Activated naive CD8-positive, alpha-beta T cell treated with anti-CD3 and anti-CD28 coated beads, Interleukin-2, amount 50 U/mL, for 24 hours (primary cell): ENCODE measurements at regions not wholly inside any gene's neighbourhood (a gene's known extent, or its start where the extent isn't known, plus 50 kb on each side); places are given as distances from the start of the nearest gene placed in this dataset.

Experiments
- ATAC-seq: fragments of 150-1000 bp; cut with Tn5 transposase; one replicate; pipeline ENCODE4 v1.10.0; 2021
- DNase-seq: peaks from one replicate; pipeline ENCODE4 v3.0.0; 2021
- H3K27ac Mint-ChIP-seq: one replicate; pipeline ENCODE4 v1.8.0; 2021; ENCODE audit warnings: mild to moderate bottlenecking, mixed read lengths
- H3K27me3 Mint-ChIP-seq: one replicate; pipeline ENCODE4 v1.8.0; 2021; ENCODE audit warnings: mixed read lengths
- H3K36me3 Mint-ChIP-seq: one replicate; pipeline ENCODE4 v1.8.0; 2021; ENCODE audit warnings: low read depth, mixed read lengths
- H3K4me1 Mint-ChIP-seq: one replicate; pipeline ENCODE4 v1.8.0; 2021; ENCODE audit warnings: mixed read lengths
- H3K4me3 Mint-ChIP-seq: one replicate; pipeline ENCODE4 v1.8.0; 2021; ENCODE audit warnings: mild to moderate bottlenecking, moderate library complexity, mixed read lengths
- H3K9me3 Mint-ChIP-seq: one replicate; pipeline ENCODE4 v1.8.0; 2021; ENCODE audit warnings: mixed read lengths

DNA sequence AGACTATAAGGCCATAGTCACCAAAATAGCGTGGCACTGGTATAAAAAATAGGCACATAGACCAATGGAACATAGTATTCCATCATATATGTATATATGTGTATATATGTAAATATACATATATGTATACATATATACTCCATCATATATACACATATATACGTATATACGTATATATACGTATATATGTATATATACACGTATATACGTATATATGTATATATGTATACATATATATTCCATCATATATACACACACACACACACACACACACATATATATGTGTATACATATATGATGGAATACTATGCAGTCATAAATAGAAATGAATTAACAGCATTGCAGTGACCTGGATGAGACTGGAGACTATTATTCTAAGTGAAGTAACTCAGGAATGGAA lies 204.6 kb downstream of the LTN1 start:
- H3K4me3 Mint-ChIP-seq: no peak overlapping the region

DNA sequence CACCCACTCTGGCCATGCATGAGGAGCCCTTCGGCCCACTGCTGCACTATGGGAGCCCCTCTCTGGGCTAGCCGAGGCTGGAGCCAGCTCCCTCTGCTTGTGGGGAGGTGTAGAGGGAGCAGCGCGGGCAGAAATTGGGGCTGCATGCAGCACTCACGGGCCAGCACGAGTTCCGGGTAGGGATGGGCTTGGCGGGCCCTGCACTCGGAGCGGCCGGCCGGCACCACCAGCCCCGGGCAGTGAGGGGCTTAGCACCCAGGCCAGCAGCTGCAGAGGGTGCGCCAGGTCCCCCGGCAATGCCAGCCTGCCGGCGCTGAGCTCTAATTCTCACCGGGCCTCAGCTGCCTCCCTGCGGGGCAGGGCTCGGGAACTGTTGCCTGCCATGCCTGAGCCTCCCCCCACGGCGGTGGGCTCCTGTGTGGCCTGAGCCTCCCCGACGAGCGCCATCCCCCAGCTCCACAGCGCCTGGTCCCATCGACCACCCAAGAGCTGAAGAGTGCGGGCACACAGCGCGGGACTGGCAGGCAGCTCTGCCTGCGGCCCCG lies 209.0 kb downstream of the LTN1 start:
- ATAC-seq (no peak), DNase-seq (no peak)
- H3K27ac Mint-ChIP-seq: no peak overlapping the region
- peaks cover 9% of the 10 kb centered on the region for H3K36me3 Mint-ChIP-seq
- H3K9me3 Mint-ChIP-seq: peaks cover 13% of the 10 kb centered on the region
- no peaks in the 10 kb centered on the region for H3K4me1 Mint-ChIP-seq
- no peak overlapping the region for H3K4me3 Mint-ChIP-seq
- no peaks in the 10 kb centered on the region for H3K27me3 Mint-ChIP-seq

More for the DNA sequence above, 204.6 kb downstream of the LTN1 start:
- peaks cover 9% of the 10 kb centered on the region for H3K36me3 Mint-ChIP-seq
- H3K9me3 Mint-ChIP-seq: peaks cover 17% of the 10 kb centered on the region
- no peaks in the 10 kb centered on the region for H3K4me1 Mint-ChIP-seq
- no peaks in the 10 kb centered on the region for H3K27me3 Mint-ChIP-seq
- no peak overlapping the region for H3K27ac Mint-ChIP-seq
- ATAC-seq: no peak
- no peak for DNase-seq

DNA sequence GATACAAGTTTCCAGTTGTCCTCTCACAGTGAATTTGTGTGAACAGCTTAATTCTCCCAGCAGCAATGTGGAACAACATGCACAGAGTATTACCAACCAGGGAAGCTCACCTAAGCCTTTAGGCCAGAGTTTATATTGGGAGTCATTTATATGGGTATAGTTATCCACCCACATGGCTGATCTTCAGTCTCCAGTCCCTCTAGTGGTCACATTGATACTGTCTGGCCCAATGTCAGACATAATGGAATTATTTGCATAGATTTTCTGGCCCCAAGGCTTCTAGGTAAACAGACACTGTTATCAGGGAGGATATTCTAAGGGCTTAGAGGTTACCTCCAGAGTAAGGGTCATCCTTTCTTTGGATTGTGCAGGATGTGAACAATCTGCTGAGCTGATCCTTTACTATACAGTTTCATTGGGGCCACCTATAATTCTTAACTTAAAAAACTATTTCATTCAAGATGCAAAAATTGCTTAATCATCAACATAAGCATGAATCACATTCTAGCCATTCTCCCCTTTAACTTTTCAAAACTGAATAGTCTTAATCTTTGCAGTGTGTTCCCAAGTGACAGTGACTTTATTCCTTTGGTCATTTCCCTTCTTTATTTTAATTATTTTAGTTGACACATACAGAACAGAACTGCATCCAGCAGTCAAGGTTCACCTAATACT lies 210.9 kb downstream of the LTN1 start:
- DNase-seq (no peak), ATAC-seq (no peak)
- H3K27me3 Mint-ChIP-seq: no peaks in the 10 kb centered on the region
- no peak overlapping the region for H3K4me3 Mint-ChIP-seq
- peaks cover 3% of the 10 kb centered on the region for H3K4me1 Mint-ChIP-seq
- no peak overlapping the region for H3K27ac Mint-ChIP-seq
- H3K9me3 Mint-ChIP-seq: peaks cover 13% of the 10 kb centered on the region
- H3K36me3 Mint-ChIP-seq: peaks cover 6% of the 10 kb centered on the region

DNA sequence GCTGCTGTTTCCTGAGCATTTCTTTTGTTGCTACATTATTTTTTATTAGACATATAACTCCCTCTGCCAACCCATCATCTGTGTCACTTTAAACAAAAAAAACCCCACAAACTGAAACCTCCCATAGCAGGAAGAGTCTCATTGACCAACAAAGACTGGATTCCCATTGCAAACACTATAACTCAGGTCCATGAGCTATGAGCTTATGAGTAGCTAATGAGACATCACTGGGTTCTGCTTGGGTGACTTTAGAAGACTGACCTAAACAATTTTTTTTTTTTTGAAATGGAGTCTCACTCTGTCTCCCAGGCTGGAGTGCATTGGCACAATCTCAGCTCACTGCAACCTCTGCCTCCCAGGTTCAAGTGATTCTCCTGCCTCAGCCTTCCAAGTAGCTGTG lies 212.8 kb downstream of the LTN1 start:
- DNase-seq: no peak
- Mint-ChIP-seq H3K27me3 (no peaks in the 10 kb centered on the region), H3K36me3 (peaks cover 6% of the 10 kb centered on the region), H3K4me1 (peaks cover 21% of the 10 kb centered on the region), H3K9me3 (peaks cover 5% of the 10 kb centered on the region), H3K4me3 (no peak overlapping the region), H3K27ac (no peak overlapping the region)
- ATAC-seq: no peak

DNA sequence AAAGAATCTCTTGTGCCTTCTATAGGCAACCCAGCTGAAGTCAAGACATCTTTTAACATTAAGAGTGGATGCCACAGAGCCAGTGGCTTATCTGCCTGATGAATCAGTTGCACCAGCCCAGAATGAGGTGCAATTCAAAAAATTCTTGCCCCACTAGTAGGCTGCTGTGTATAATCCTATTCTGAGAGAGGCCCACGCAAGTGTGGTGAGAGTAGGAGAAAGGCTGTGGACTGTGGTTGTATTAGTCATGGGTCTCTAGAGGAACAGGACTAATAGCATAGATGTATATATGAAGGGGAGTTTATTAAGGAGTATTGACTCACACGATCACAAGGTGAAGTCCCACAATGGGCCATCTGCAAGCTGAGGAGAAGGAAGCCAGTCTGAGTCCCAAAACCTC lies 216.4 kb downstream of the LTN1 start:
- no peak overlapping the region for H3K4me3 Mint-ChIP-seq
- H3K9me3 Mint-ChIP-seq: peaks cover 3% of the 10 kb centered on the region
- H3K27me3 Mint-ChIP-seq: no peaks in the 10 kb centered on the region
- peak; percentile 41 for DNase-seq
- H3K27ac Mint-ChIP-seq: peak overlapping the region; percentile 78
- ATAC-seq: peak; percentile 97
- H3K4me1 Mint-ChIP-seq: peaks cover 40% of the 10 kb centered on the region
- H3K36me3 Mint-ChIP-seq: peaks cover 2% of the 10 kb centered on the region

DNA sequence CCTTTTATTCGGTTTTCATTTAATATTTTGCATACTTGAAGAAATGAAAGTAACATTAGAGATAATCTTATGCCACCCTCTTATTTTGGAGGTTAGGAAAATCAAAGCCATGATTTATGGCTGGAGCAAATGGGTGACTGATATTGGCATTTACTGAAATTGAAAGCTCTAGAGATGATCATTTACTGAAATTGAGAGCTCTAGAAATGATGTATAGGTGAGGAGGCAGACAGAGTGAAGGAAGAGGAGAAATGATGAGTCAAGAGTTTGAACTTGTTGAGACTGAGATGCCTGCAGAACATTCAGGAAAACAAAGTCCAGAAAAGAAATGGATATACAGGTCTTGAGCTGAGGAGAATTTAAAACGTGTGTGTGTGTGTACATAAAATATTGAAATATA lies 217.6 kb downstream of the LTN1 start:
- Mint-ChIP-seq H3K36me3 (peaks cover 6% of the 10 kb centered on the region), H3K4me3 (peak overlapping the region; percentile 44), H3K4me1 (peaks cover 51% of the 10 kb centered on the region), H3K27ac (peak overlapping the region; percentile 78), H3K9me3 (peaks cover 6% of the 10 kb centered on the region), H3K27me3 (no peaks in the 10 kb centered on the region)
- ATAC-seq: peak; percentile 40
- no peak for DNase-seq

DNA sequence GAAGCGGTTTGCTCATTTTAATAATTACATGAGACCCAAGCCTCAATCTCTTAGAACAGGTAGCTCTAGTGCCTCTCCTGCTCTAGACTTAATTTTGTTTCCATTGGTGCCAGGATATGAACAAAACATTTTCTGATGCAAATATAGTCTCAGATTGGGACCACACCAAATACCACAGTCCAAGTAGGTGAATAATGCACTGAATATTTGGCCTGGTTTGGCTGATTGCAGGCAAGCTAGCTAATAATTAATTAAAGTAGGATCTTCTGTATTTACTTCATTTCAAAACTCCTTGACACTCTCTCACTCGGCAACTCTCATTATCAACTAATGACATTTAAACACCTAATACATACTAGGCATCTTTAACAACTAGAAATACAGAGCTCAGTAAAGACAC lies 219.6 kb downstream of the LTN1 start:
- no peaks in the 10 kb centered on the region for H3K27me3 Mint-ChIP-seq
- peaks cover 10% of the 10 kb centered on the region for H3K36me3 Mint-ChIP-seq
- peaks cover 10% of the 10 kb centered on the region for H3K9me3 Mint-ChIP-seq
- no peak overlapping the region for H3K27ac Mint-ChIP-seq
- no peak for DNase-seq
- ATAC-seq: no peak
- H3K4me1 Mint-ChIP-seq: peaks cover 71% of the 10 kb centered on the region
- no peak overlapping the region for H3K4me3 Mint-ChIP-seq

DNA sequence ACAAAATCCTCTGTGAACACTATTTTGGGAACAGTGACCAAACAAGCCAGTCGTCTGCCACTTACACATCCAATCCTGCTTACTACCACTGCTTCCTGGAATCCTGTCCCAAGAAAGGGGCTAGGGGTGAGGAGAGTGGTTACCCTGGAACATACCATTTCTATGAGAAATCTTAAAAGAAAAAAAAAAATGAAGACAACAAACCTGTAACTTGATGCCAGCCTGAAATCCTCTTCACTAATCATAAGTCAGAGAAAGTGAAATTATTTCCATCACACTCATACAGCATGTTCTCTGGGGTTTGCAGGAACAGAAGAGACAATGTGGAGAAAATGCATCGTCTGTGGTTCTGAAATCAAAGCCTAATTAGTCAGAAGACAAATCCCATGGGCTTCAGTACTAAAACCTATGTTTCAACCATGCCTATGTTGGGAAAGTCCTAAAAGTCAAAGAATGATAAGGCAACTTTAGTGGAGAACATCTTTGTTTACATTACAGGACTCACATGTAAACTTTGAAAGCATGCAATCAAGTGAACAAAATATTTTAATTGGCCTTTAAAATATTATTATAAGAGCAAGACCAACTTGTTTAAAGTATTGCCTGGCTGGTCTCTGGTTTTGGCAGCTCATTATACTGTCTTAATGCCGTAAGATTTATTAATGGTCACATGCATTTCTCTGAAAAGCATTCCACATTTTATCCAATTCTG lies 220.7 kb downstream of the LTN1 start:
- peaks cover 11% of the 10 kb centered on the region for H3K9me3 Mint-ChIP-seq
- peak overlapping the region; percentile 76 for H3K27ac Mint-ChIP-seq
- no peak overlapping the region for H3K4me3 Mint-ChIP-seq
- peak; percentile 27 for ATAC-seq
- no peak for DNase-seq
- H3K27me3 Mint-ChIP-seq: no peaks in the 10 kb centered on the region
- peaks cover 13% of the 10 kb centered on the region for H3K36me3 Mint-ChIP-seq
- H3K4me1 Mint-ChIP-seq: peaks cover 78% of the 10 kb centered on the region

DNA sequence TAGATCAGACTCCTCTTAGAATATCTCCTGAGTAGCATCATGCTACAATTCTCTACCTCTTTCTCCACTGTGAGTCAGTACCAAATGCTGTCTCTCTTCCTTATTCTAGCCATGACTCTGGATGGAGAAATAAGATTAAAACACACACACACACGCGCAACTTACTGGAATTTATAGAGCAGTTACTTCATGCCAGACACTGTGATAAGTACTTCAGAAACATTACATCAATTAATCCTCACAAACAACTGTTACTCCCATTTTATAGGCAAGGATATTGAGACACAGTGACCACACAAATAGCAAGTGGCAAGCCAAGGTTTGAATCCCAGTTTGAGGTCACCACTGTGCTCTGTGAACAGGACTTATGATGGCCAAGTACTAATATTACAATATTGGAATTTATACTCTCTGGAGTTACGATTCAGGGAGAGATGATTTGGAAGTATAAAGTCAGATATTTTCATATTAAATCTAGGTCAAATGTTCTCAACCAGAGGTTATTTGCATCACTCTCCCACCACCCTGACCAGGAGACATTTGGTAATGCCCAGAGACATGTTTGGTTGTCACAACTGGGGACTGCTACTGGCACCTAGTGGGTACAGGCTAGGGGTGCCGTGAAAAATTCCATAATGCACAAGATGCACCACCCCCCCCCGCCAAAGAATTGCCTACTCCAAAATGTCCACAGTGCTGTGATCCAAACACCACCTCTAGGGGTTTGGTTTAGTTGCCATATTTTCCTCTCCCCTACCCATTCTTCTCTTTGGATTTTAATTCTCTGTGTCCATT lies 221.6 kb downstream of the LTN1 start:
- peaks cover 16% of the 10 kb centered on the region for H3K36me3 Mint-ChIP-seq
- H3K27me3 Mint-ChIP-seq: no peaks in the 10 kb centered on the region
- peak overlapping the region; percentile 76 for H3K27ac Mint-ChIP-seq
- peaks cover 69% of the 10 kb centered on the region for H3K4me1 Mint-ChIP-seq
- no peak for ATAC-seq
- H3K4me3 Mint-ChIP-seq: no peak overlapping the region
- peaks cover 11% of the 10 kb centered on the region for H3K9me3 Mint-ChIP-seq
- DNase-seq: no peak

DNA sequence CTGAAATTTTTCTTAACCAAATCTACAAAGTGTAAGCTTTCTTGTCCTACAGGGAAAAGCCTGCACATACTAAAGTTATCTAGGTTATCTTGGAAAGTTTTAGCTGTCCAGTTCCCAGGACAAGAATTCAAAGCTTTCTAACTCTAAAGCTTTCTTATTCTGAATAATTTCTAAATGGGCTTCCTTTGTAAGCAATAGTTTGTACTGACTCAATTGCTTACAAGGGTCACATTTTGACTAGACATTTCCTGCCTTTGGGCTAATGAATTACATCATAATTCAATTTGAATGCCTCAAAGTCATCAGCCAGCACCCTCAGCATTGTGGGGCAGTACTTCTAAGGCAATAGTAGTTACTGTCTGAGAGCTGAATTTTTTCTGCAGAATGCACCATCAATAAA lies 223.0 kb downstream of the LTN1 start:
- Mint-ChIP-seq H3K36me3 (peaks cover 20% of the 10 kb centered on the region), H3K9me3 (peaks cover 12% of the 10 kb centered on the region), H3K27me3 (no peaks in the 10 kb centered on the region), H3K27ac (peak overlapping the region; percentile 63), H3K4me3 (no peak overlapping the region), H3K4me1 (peaks cover 56% of the 10 kb centered on the region)
- ATAC-seq: peak; percentile 70
- DNase-seq: no peak

DNA sequence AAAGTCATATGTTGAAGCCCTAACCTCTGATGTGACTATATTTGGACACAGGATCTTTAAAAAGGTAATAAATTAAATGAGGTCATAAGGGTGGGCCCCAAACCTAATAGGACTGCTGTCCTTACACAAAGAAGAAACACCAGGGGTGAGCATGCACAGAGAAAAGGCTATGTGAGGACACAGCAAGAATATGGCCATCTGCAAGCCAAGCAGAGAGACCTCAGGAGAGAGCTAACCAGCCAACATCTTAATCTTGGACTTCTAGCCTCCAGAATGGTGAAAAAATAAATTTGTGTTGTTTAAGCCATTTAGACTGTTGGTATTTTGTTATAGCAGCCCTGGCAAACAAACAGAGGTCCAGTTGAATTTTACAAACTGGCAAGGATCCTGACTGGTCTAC lies 223.9 kb downstream of the LTN1 start:
- Mint-ChIP-seq H3K27me3 (no peaks in the 10 kb centered on the region), H3K36me3 (peaks cover 20% of the 10 kb centered on the region), H3K9me3 (peaks cover 12% of the 10 kb centered on the region), H3K4me3 (no peak overlapping the region), H3K4me1 (peaks cover 56% of the 10 kb centered on the region), H3K27ac (no peak overlapping the region)
- DNase-seq: no peak
- no peak for ATAC-seq

DNA sequence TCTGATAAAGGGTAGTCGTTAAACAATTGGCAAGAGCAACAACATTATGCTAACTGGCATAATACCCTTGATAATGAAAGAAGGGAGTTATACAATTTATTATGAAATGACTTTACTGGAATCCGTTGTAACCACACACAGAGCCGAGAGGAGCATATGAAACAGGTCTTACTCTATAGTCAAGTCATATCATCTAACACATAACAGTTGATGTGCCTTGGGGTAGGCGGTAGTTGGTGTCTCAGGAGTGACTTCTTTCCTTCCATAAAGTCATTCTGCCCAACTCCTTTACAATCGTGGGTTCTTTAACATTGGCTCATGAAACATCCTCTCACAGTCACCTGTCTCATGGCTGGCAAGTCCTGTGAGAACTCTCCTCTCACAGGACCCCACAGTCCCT lies 225.2 kb downstream of the LTN1 start:
- Mint-ChIP-seq H3K4me3 (no peak overlapping the region), H3K9me3 (peaks cover 12% of the 10 kb centered on the region), H3K4me1 (peaks cover 50% of the 10 kb centered on the region), H3K27me3 (no peaks in the 10 kb centered on the region), H3K36me3 (peaks cover 20% of the 10 kb centered on the region), H3K27ac (peak overlapping the region; percentile 70)
- DNase-seq (no peak), ATAC-seq (peak; percentile 71)

DNA sequence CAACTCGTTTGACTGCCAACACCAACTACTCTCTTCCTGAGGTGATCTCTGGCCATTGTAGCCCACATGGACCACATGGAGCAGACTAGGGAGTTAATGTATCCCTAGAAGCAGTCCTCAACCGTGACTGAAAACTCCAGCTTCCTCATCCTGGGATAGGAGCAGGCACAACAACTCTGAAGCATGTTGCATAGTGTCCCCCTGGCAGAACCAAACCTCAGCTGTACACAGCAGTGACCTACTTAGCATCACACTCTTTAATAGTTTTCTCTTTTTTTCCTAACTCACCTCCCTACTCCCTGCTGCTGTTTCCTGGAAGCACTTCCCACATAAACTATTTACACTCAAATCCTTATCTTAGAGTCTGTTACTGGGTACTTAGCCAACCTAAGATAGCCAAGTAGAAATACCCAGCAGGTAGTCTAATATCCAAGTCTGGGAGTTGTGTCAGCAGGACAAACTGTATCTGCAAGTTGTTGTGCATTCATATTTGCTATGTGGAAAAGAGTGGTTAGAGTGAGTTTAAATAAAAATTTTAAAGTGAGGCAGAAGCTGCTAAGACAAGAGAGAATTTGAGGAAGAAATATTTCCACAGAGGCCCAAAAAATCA lies 228.8 kb downstream of the LTN1 start:
- H3K27ac Mint-ChIP-seq: no peak overlapping the region
- DNase-seq (no peak), ATAC-seq (no peak)
- peaks cover 17% of the 10 kb centered on the region for H3K36me3 Mint-ChIP-seq
- peaks cover 18% of the 10 kb centered on the region for H3K4me1 Mint-ChIP-seq
- H3K27me3 Mint-ChIP-seq: no peaks in the 10 kb centered on the region
- H3K9me3 Mint-ChIP-seq: peaks cover 9% of the 10 kb centered on the region
- no peak overlapping the region for H3K4me3 Mint-ChIP-seq

DNA sequence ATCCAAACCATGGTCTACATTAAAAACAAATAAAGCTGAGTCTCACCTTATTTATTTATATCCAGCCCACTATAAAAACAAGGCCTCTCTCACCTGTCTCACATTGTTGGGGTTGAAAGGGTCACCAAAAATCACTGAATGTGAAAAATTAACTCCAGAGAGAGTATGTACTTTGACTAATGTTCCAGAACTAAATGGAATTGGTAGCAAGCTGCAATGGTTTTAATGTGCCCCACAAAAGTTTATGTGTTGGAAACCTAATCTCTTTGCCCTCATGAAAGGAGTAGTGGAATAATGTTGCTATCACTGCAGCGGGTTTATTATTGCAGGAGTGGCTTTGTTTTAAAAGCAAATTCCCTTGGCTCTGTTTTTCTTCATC lies 230.3 kb downstream of the LTN1 start:
- Mint-ChIP-seq H3K27me3 (no peaks in the 10 kb centered on the region), H3K4me1 (peaks cover 4% of the 10 kb centered on the region), H3K4me3 (no peak overlapping the region), H3K27ac (no peak overlapping the region), H3K36me3 (peaks cover 12% of the 10 kb centered on the region), H3K9me3 (peaks cover 5% of the 10 kb centered on the region)
- ATAC-seq (no peak), DNase-seq (no peak)
